PFSK-1 (cell line): ENCODE measurements at regions not wholly inside any gene's neighbourhood (a gene's known extent, or its start where the extent isn't known, plus 50 kb on each side); places are given as distances from the start of the nearest gene placed in this dataset.

ENCODE experiments used
- FOXP2 ChIP-seq: optimal IDR thresholded peaks from 2 replicates; pipeline ENCODE3; 2011; ENCODE audit warnings: borderline replicate concordance, control low read depth, inconsistent platforms; ENCODE audit not compliant: insufficient read depth; ENCODE audit errors: extremely low read length, extremely low read depth
- POLR2AphosphoS5 ChIP-seq: IDR thresholded peaks from 2 replicates; pipeline ENCODE4 v1.6.1; 2012; ENCODE audit warnings: low read depth, mild to moderate bottlenecking, control low read depth, low read length, moderate library complexity
- REST ChIP-seq, 2 experiments: IDR thresholded peaks; 2 replicates each; pipeline versions ENCODE4 v1.6.1 to v1.8.0; 2011 to 2012; ENCODE audit warnings: low read depth in 2 of 2, low read length in 2 of 2, control low read depth in 1 of 2, inconsistent platforms in 1 of 2, mild to moderate bottlenecking in 1 of 2, moderate library complexity in 1 of 2; ENCODE audit not compliant: insufficient read depth in 1 of 2
- TAF1 ChIP-seq: IDR thresholded peaks from 2 replicates; pipeline ENCODE4 v1.6.1; 2012; ENCODE audit warnings: low read length, control low read depth, borderline replicate concordance; ENCODE audit not compliant: insufficient read depth

- TF ChIP-seq POLR2AphosphoS5 (no peak), REST (IDR thresholded peaks at IDR 0.05; ENCODE audit: insufficient read depth in 1 of 2, low read depth in 2 of 2, low read length in 2 of 2) (no peak), TAF1 (no peak), FOXP2 (no peak)
Measured at GRCh38 chrX:131202766-131203165, 86.3 kb downstream of the IGSF1 start.
